ENCODE measurements at regions not wholly inside any gene's neighbourhood (a gene's known extent, or its start where the extent isn't known, plus 50 kb on each side); places are given as distances from the start of the nearest gene placed in this dataset.
"Not testable (repeated sequence)": the region's sequence is repeated elsewhere in the genome, so short reads cannot be mapped to it uniquely, and the experiment has no call there.

- Mint-ChIP-seq H3K36me3 (ENCODE audit: low read depth) (no peaks in the 10 kb centered on the region), H3K9me3 (no peaks in the 10 kb centered on the region), H3K4me3 (no peak overlapping the region), H3K4me1 (ENCODE audit: low read depth) (no peaks in the 10 kb centered on the region), H3K27ac (no peak overlapping the region), H3K27me3 (ENCODE audit: insufficient read depth) (peaks cover 3% of the 10 kb centered on the region)
- intact Hi-C loops (cut with micrococcal nuclease) = no loop called here
- DNase-seq (ENCODE audit: low spot score) = no peak
Measured at GRCh38 chr7:91598791-91599190, 281.7 kb downstream of the MTERF1 start.

- DNase-seq (ENCODE audit: low spot score) = no peak
- H3K36me3 Mint-ChIP-seq (ENCODE audit: low read depth) = no peaks in the 10 kb centered on the region
Measured at GRCh38 chr7:91600112-91600511, 280.4 kb downstream of the MTERF1 start.

GRCh38 chr7:91603707-91604106 lies 276.8 kb downstream of the MTERF1 start:
- H3K4me3 Mint-ChIP-seq = no peak overlapping the region
- no peaks in the 10 kb centered on the region for H3K36me3 Mint-ChIP-seq (ENCODE audit: low read depth)
- no peaks in the 10 kb centered on the region for H3K4me1 Mint-ChIP-seq (ENCODE audit: low read depth)
- intact Hi-C loops (cut with micrococcal nuclease) = loop anchor here (10.0 kb wide), 1 partner anchor 59 kb away; no protein-coding TSS in a partner anchor
- DNase-seq (ENCODE audit: low spot score) = no peak
- no peak overlapping the region for H3K27ac Mint-ChIP-seq
- H3K9me3 Mint-ChIP-seq = no peaks in the 10 kb centered on the region
- peaks cover 4% of the 10 kb centered on the region for H3K27me3 Mint-ChIP-seq (ENCODE audit: insufficient read depth)

More at GRCh38 chr7:91600112-91600511, 280.4 kb downstream of the MTERF1 start:
- Mint-ChIP-seq H3K4me1 (ENCODE audit: low read depth) (no peaks in the 10 kb centered on the region), H3K9me3 (no peaks in the 10 kb centered on the region), H3K27me3 (ENCODE audit: insufficient read depth) (peaks cover 3% of the 10 kb centered on the region), H3K4me3 (no peak overlapping the region), H3K27ac (no peak overlapping the region)
- intact Hi-C loops (cut with micrococcal nuclease) = loop anchor here (10.0 kb wide), 1 partner anchor 55 kb away; no protein-coding TSS in a partner anchor

DNA sequence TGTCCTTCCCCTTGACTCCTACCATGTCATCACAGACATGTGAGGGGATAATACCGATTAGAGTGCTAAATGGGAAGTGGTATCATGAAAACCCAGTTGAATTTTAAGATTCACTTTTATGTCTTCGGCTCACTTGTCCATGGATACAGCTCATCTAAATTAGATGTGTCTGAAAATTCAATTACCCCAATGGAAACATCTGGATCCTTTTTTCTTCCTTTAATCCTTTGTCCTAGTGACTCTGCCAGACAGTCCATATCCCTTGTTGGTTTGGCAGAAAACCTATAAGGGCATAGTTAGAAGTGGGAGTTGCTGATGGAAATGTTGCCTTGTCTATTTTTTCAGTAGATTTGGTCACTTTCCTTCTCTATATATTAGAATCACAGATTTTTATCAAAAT lies 271.9 kb downstream of the MTERF1 start:
- Mint-ChIP-seq H3K4me3 (no peak overlapping the region), H3K4me1 (ENCODE audit: low read depth) (no peaks in the 10 kb centered on the region), H3K9me3 (no peaks in the 10 kb centered on the region), H3K27me3 (ENCODE audit: insufficient read depth) (peaks cover 5% of the 10 kb centered on the region), H3K36me3 (ENCODE audit: low read depth) (no peaks in the 10 kb centered on the region), H3K27ac (no peak overlapping the region)
- intact Hi-C loops (cut with micrococcal nuclease) = loop anchor here (10.0 kb wide), 1 partner anchor 64 kb away; no protein-coding TSS in a partner anchor
- no peak for DNase-seq (ENCODE audit: low spot score)

GRCh38 chr7:91609525-91609924 lies 271.0 kb downstream of the MTERF1 start:
- Mint-ChIP-seq H3K4me1 (ENCODE audit: low read depth) (no peaks in the 10 kb centered on the region), H3K9me3 (no peaks in the 10 kb centered on the region), H3K27me3 (ENCODE audit: insufficient read depth) (peaks cover 5% of the 10 kb centered on the region), H3K36me3 (ENCODE audit: low read depth) (no peaks in the 10 kb centered on the region), H3K27ac (no peak overlapping the region), H3K4me3 (no peak overlapping the region)
- DNase-seq (ENCODE audit: low spot score) = no peak
- intact Hi-C loops (cut with micrococcal nuclease) = loop anchor here (10.0 kb wide), 1 partner anchor 65 kb away; no protein-coding TSS in a partner anchor

GRCh38 chr7:91614431-91614830 lies 266.1 kb downstream of the MTERF1 start:
- H3K27ac Mint-ChIP-seq = no peak overlapping the region
- intact Hi-C loops (cut with micrococcal nuclease) = no loop called here
- no peak overlapping the region for H3K4me3 Mint-ChIP-seq
- no peaks in the 10 kb centered on the region for H3K4me1 Mint-ChIP-seq (ENCODE audit: low read depth)
- H3K27me3 Mint-ChIP-seq (ENCODE audit: insufficient read depth) = peaks cover 2% of the 10 kb centered on the region
- no peaks in the 10 kb centered on the region for H3K9me3 Mint-ChIP-seq
- no peak for DNase-seq (ENCODE audit: low spot score)
- H3K36me3 Mint-ChIP-seq (ENCODE audit: low read depth) = no peaks in the 10 kb centered on the region

DNA sequence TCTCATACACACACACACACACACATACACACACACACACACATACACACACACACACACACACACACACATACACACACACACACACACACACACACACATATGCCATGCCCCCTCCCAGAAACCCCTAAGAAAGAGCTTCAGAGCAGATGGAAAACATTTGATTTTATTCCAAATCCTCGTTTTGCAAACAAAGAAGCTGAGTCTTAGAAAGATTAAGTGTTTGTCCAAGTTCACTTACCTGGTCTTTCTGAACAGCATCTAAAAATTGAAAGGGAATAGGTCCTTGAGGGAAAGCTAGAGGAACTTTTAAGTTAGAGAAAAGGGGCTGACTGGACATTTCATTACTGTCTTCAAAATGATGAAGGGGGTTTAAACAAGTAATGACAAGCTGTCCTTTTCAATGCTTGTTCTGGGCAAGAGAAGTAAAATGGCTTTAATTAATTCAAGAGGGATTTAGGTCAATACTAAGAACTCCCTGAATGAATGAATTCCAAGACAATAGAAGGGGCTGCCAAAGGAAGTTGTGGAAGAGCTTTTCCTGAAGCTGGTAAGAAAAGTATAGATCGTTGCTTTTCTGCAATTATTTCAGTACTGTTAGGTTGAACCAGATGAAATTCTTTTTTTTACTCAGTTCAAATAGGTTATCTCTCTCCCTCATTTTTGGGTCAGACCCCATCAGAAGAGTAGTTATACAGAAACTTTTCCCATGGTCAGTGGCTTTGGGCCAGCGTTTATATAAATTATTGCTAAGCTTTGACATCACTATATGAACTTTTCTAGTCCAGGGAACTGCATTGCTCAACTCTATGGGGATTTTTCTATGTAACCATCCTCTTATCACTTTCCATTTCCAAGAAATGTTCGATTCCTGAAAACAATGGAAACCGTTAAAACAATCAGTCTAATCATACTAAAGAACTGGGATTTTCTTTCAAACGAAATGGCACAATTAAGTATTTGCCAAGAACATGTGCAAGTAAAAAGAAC lies 261.4 kb downstream of the MTERF1 start:
- Mint-ChIP-seq H3K36me3 (ENCODE audit: low read depth) (no peaks in the 10 kb centered on the region), H3K9me3 (no peaks in the 10 kb centered on the region), H3K4me3 (no peak overlapping the region), H3K27me3 (ENCODE audit: insufficient read depth) (no peaks in the 10 kb centered on the region), H3K27ac (no peak overlapping the region), H3K4me1 (ENCODE audit: low read depth) (no peaks in the 10 kb centered on the region)
- intact Hi-C loops (cut with micrococcal nuclease) = no loop called here
- DNase-seq (ENCODE audit: low spot score) = no peak

- Mint-ChIP-seq H3K4me1 (ENCODE audit: low read depth) (no peaks in the 10 kb centered on the region), H3K9me3 (no peaks in the 10 kb centered on the region), H3K36me3 (ENCODE audit: low read depth) (no peaks in the 10 kb centered on the region), H3K27ac (no peak overlapping the region), H3K27me3 (ENCODE audit: insufficient read depth) (no peaks in the 10 kb centered on the region), H3K4me3 (no peak overlapping the region)
- intact Hi-C loops (cut with micrococcal nuclease) = no loop called here
- DNase-seq (ENCODE audit: low spot score) = no peak
Measured at GRCh38 chr7:91620827-91621226, 259.7 kb downstream of the MTERF1 start.

GRCh38 chr7:91627324-91627723 lies 253.2 kb downstream of the MTERF1 start:
- not testable (repeated sequence) for H3K4me1 Mint-ChIP-seq (ENCODE audit: low read depth); H3K9me3 Mint-ChIP-seq

DNA sequence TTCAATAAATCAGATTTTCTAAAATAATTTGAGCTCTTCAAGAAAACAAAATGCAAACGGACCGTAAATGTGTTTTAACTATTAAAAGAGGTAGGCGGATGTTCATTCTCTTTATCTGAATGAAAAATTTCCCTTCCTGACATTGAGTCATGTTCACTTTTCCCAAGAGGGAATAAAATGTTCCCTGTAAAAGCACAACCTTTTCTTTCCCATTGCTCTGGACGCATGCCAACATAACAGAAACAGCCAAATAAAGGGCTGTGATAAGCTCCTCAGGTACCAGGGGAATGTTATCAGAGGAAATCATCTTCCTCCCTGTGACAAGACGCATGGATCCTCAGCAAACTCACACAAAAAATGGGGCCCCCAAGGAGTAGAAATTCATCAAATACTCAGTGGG lies 251.8 kb downstream of the MTERF1 start:
- no peak for DNase-seq (ENCODE audit: low spot score)
- Mint-ChIP-seq H3K27me3 (ENCODE audit: insufficient read depth) (no peaks in the 10 kb centered on the region), H3K4me1 (ENCODE audit: low read depth) (no peaks in the 10 kb centered on the region), H3K27ac (no peak overlapping the region), H3K36me3 (ENCODE audit: low read depth) (no peaks in the 10 kb centered on the region), H3K4me3 (no peak overlapping the region), H3K9me3 (no peaks in the 10 kb centered on the region)
- intact Hi-C loops (cut with micrococcal nuclease) = no loop called here

More at GRCh38 chr7:91627324-91627723, 253.2 kb downstream of the MTERF1 start:
- H3K36me3 Mint-ChIP-seq (ENCODE audit: low read depth); H3K27ac Mint-ChIP-seq; DNase-seq (ENCODE audit: low spot score); H3K27me3 Mint-ChIP-seq (ENCODE audit: insufficient read depth); H3K4me3 Mint-ChIP-seq; intact Hi-C loops (cut with micrococcal nuclease): not testable (repeated sequence)

DNA sequence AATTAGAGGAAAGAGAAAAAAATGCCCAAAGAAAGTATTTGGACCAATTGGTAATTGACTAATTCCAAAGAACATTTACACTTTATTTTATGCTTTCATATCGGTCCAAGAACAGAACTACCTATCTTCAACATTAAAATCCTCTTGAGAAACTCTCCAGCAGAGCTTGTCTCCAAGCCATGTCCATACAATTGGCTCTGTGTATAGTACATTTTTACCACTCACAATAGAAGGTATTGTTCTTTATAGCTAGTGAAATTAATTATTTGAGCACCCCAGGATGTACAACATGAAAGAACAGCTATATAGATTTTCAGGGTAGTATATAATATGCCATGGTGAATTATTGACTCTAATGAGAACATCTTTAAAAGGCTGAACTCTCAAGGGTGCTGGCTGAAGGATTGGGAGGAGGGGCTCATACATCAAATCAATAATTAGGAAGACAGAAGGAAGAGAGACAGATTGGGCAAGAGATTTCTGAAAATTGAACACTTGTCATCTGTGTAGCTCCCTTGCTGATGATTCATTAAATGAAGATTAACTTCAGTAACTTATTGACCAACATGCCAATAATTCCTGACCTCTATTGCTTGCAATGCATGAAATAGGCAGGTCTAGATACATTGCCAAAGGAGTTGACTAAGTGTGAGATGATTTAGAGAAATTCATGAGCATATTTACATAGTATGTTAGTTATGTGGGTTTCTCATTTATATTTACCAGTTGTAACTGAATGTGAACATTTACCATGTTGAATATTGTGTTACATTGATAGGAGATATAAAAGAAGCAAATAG lies 249.7 kb downstream of the MTERF1 start:
- Mint-ChIP-seq H3K27me3 (ENCODE audit: insufficient read depth) (no peaks in the 10 kb centered on the region), H3K4me1 (ENCODE audit: low read depth) (no peaks in the 10 kb centered on the region), H3K9me3 (no peaks in the 10 kb centered on the region), H3K36me3 (ENCODE audit: low read depth) (no peaks in the 10 kb centered on the region), H3K4me3 (no peak overlapping the region), H3K27ac (no peak overlapping the region)
- intact Hi-C loops (cut with micrococcal nuclease) = loop anchor here (10.0 kb wide), 1 partner anchor 346 kb away; no protein-coding TSS in a partner anchor
- no peak for DNase-seq (ENCODE audit: low spot score)

- no peaks in the 10 kb centered on the region for H3K9me3 Mint-ChIP-seq
- DNase-seq (ENCODE audit: low spot score) = no peak
- H3K27me3 Mint-ChIP-seq (ENCODE audit: insufficient read depth) = no peaks in the 10 kb centered on the region
- intact Hi-C loops (cut with micrococcal nuclease) = loop anchor here (10.0 kb wide), 1 partner anchor 348 kb away; no protein-coding TSS in a partner anchor
- no peak overlapping the region for H3K27ac Mint-ChIP-seq
- no peak overlapping the region for H3K4me3 Mint-ChIP-seq
- H3K36me3 Mint-ChIP-seq (ENCODE audit: low read depth) = no peaks in the 10 kb centered on the region
- no peaks in the 10 kb centered on the region for H3K4me1 Mint-ChIP-seq (ENCODE audit: low read depth)
Measured at GRCh38 chr7:91632234-91632940, 248.1 kb downstream of the MTERF1 start.
